Mammary epithelial cell (primary cell): ENCODE measurements at regions not wholly inside any gene's neighbourhood (a gene's known extent, or its start where the extent isn't known, plus 50 kb on each side); places are given as distances from the start of the nearest gene placed in this dataset.

ENCODE experiments used
- CTCF ChIP-seq, 2 donors: IDR thresholded peaks in 1 of 2; conservative IDR thresholded peaks in 1 of 2; 2 replicates each; pipeline ENCODE4 v1.5.1; 2011 to 2012; ENCODE audit warnings: inconsistent platforms in 2 of 2, low read length in 2 of 2, mild to moderate bottlenecking in 2 of 2, control low read depth in 1 of 2, low read depth in 1 of 2; ENCODE audit not compliant: insufficient read depth in 1 of 2; ENCODE audit errors: extremely low read depth in 1 of 2
- EZH2 ChIP-seq: IDR thresholded peaks from 2 replicates; pipeline ENCODE4 v1.6.1; 2012; ENCODE audit warnings: low read length, inconsistent platforms, borderline replicate concordance

DNA sequence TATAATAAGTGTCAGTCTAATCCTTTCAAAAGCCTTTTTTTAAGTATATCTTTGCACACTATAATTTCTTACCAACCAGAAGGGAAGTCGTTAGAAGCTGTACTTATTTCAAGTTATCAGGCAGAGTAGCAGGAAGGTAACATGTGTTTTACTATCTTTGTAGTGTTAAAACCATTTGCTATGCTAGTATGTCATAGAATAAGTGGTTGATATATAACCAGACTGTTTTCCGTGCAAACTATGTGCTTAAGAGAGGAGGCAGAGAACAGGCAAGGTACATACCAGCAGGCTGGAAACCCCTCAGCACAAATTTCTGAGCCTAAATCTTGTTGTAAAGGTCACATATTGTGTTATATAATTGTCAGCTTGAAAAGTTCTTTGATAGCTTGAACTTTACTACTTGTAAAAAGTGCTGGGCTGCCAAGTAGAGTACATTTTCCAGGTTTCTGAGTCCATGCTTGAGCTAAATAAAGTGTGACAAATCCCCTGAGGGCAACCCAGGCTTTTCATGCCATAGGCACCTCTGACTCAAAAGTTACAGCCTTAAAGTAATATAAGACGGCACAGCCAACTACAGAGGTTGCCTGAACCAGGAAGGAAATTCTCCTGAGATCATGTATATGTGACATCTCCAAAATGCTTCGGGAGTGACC lies 1297.4 kb downstream of the PCDH9 start:
- TF ChIP-seq CTCF (conservative IDR thresholded peaks at IDR 0.05 in 1 of 2, IDR thresholded peaks at IDR 0.05 in 1 of 2; ENCODE audit: extremely low read depth in 1 of 2, insufficient read depth in 1 of 2, low read depth in 1 of 2, low read length in 2 of 2) (no peak), EZH2 (no peak)
